K562 (cell line): ENCODE measurements at regions not wholly inside any gene's neighbourhood (a gene's known extent, or its start where the extent isn't known, plus 50 kb on each side); places are given as distances from the start of the nearest gene placed in this dataset.

Source experiments
- ATAC-seq: fragments of 200-7000 bp; cut with Tn5 transposase; 3 replicates; pipeline ENCODE4 v1.9.1; 2020; ENCODE audit warnings: moderate library complexity
- BruUV-seq: library from RNA; stranded (reverse); fragments of 400-500 nt; replicated peaks from 2 replicates; lab custom pipeline; 2021; lab: Mats Ljungman, UMichigan
- CTCF ChIA-PET: fragments of 300-600 bp; formaldehyde crosslinking; extraction: SDS; loops from one replicate; lab custom pipeline; 2021; ENCODE audit warnings: low intra/inter-chr PET ratio; lab: Yijun Ruan, JAX
- POLR2A ChIA-PET: fragments of 300-600, 350-650 bp; sonication (Branson Sonifier 250); formaldehyde crosslinking; extraction: SDS; loops from one replicate; lab custom pipeline; 2021; ENCODE audit warnings: antibody characterized with exemption, inconsistent platforms; lab: Yijun Ruan, JAX
- DNase-seq, 4 experiments: peaks; one replicate each; pipeline versions ENCODE4 v3.0.0 to v3.0.0-alpha.2; 2011 to 2018; ENCODE audit warnings: low spot score in 3 of 4, mixed read lengths in 3 of 4; ENCODE audit errors: extremely low read depth in 1 of 4
- FAIRE-seq: peaks from 2 replicates; lab custom pipeline; 2011; peaks lifted over from hg19 to GRCh38; lab: Jason Lieb, UNC
- H2AFZ ChIP-seq: 2 replicates; pipeline ENCODE4 v1.6.0; 2011; ENCODE audit warnings: low read depth, low read length, control low read depth, inconsistent platforms
- H3K27ac ChIP-seq: fragments of 200-600 bp; 3 replicates; pipeline ENCODE4 v1.8.0; 2011; ENCODE audit warnings: low read depth, mild to moderate bottlenecking, control low read depth, inconsistent platforms, low read length, moderate library complexity, mixed read lengths; ENCODE audit errors: extremely low read depth
- H3K27me3 ChIP-seq, 2 experiments: fragments of 300-600 bp in 1 of 2; 2 replicates in 1 of 2; 3 replicates in 1 of 2; pipeline versions ENCODE4 v1.6.0 to v1.8.0; 2011; ENCODE audit warnings: inconsistent platforms in 2 of 2, low read length in 2 of 2, mild to moderate bottlenecking in 1 of 2, mixed read lengths in 1 of 2, moderate library complexity in 1 of 2; ENCODE audit not compliant: control insufficient read depth in 2 of 2, insufficient read depth in 2 of 2
- H3K36me3 ChIP-seq: fragments of 300-600 bp; 3 replicates; pipeline ENCODE4 v1.8.0; 2011; ENCODE audit warnings: mild to moderate bottlenecking, low read length, inconsistent platforms; ENCODE audit not compliant: control insufficient read depth, insufficient read depth
- H3K4me1 ChIP-seq, 2 experiments: fragments of 200-600 bp in 1 of 2; replicated peaks in 1 of 2; 2 replicates in 1 of 2; 3 replicates in 1 of 2; pipeline versions ENCODE4 v1.5.1 to v1.8.0; 2011; ENCODE audit warnings: inconsistent platforms in 2 of 2, low read length in 2 of 2, mild to moderate bottlenecking in 1 of 2, mixed read lengths in 1 of 2, moderate library complexity in 1 of 2; ENCODE audit not compliant: control insufficient read depth in 2 of 2, insufficient read depth in 2 of 2
- H3K4me2 ChIP-seq: 2 replicates; pipeline ENCODE4 v1.6.1; 2011; ENCODE audit warnings: low read length, control low read depth, inconsistent platforms, mixed read lengths; ENCODE audit not compliant: insufficient read depth
- H3K4me3 ChIP-seq: fragments of 200-600 bp; sonication (generic), shearing (Covaris generic); 2 replicates; pipeline ENCODE4 v1.5.1; 2016; ENCODE audit warnings: control low read depth, inconsistent platforms
- H3K79me2 ChIP-seq: fragments of 200-600 bp; 3 replicates; pipeline ENCODE4 v1.8.0; 2011; ENCODE audit warnings: low read length, inconsistent platforms; ENCODE audit not compliant: control insufficient read depth, insufficient read depth
- H3K9ac ChIP-seq, 2 experiments: 2 replicates each; pipeline versions ENCODE4 v1.6.0 to v1.6.1; 2011; ENCODE audit warnings: low read depth in 2 of 2, low read length in 2 of 2, control low read depth in 1 of 2, inconsistent platforms in 1 of 2, mild to moderate bottlenecking in 1 of 2, mixed read lengths in 1 of 2; ENCODE audit not compliant: insufficient read depth in 1 of 2
- H3K9me1 ChIP-seq: one replicate; pipeline ENCODE4 v1.6.0; 2011; ENCODE audit warnings: inconsistent platforms, mild to moderate bottlenecking, low read length, moderate library complexity; ENCODE audit not compliant: control insufficient read depth, insufficient read depth
- H3K9me3 ChIP-seq: replicated peaks from 2 replicates; pipeline ENCODE4 v1.5.1; 2011; ENCODE audit warnings: low read depth, low read length, inconsistent platforms; ENCODE audit not compliant: control insufficient read depth, insufficient read depth
- H4K20me1 ChIP-seq: replicated peaks from 2 replicates; pipeline ENCODE4 v1.6.1; 2011; ENCODE audit warnings: low read length, inconsistent platforms, mixed read lengths; ENCODE audit not compliant: control insufficient read depth, insufficient read depth
- GTF2A2 ChIP-seq: IDR thresholded peaks from 2 replicates; pipeline ENCODE4 v1.6.1; 2016; ENCODE audit warnings: mild to moderate bottlenecking, missing genetic modification characterization, missing compliant biosample characterization
- POLR2AphosphoS5 ChIP-seq: IDR thresholded peaks from 2 replicates; pipeline ENCODE4 v1.6.1; 2011; ENCODE audit warnings: mild to moderate bottlenecking, low read depth, low read length, moderate library complexity; ENCODE audit not compliant: control insufficient read depth, insufficient read depth
- SIN3A ChIP-seq, 2 experiments: fragments of 150-350 bp in 1 of 2; IDR thresholded peaks; 2 replicates each; pipeline ENCODE4 v1.6.1; 2011 to 2016; ENCODE audit warnings: borderline replicate concordance in 2 of 2, low read depth in 2 of 2, low read length in 2 of 2, mild to moderate bottlenecking in 2 of 2, moderate library complexity in 2 of 2; ENCODE audit not compliant: control insufficient read depth in 1 of 2
- WGBS: fragments of 100-300 bp; shearing (Covaris generic); methylation state at CpG from one replicate; pipeline ENCODE4 v1.1.6; 2016; ENCODE audit warnings: low coverage, mixed read lengths; ENCODE audit not compliant: insufficient coverage; ENCODE audit errors: missing lambda C conversion rate; 5-methylcytosine and 5-hydroxymethylcytosine counted together
- in situ Hi-C: fragments of 300-500 bp; cut with MboI; formaldehyde crosslinking; loops from 4 replicates; pipeline ENCODE4 v1.15.0; 2018; ENCODE audit warnings: inconsistent platforms, mixed read lengths
- intact Hi-C: fragments of 100-400 bp; cut with micrococcal nuclease; formaldehyde crosslinking; loops from 2 replicates; pipeline ENCODE4 v1.14.2; 2022

- H3K27me3 ChIP-seq: no peaks in the 10 kb centered on the region
- no peak overlapping the region; the same call in 1 of the 2 replicates for H3K4me2 ChIP-seq
- H3K79me2 ChIP-seq: peaks cover 100% of the 10 kb centered on the region
- intact Hi-C loops: no loop called here
- H3K9me3 ChIP-seq: no peaks in the 10 kb centered on the region; the same call in 1 of the 2 replicates
- H3K36me3 ChIP-seq: peaks cover 99% of the 10 kb centered on the region
- no TSS peak for BruUV-seq
- TF ChIP-seq SIN3A (IDR thresholded peaks at IDR 0.05; ENCODE audit: borderline replicate concordance in 2 of 2, control insufficient read depth in 1 of 2, low read depth in 2 of 2, low read length in 2 of 2): peak in 1 of 2 experiments; percentile 23; a peak in 1 of 4 replicates
- no peak for TF ChIP-seq GTF2A2 (tag)
- peak; percentile 41 for TF ChIP-seq POLR2AphosphoS5
- TF ChIP-seq, all 486 proteins: peak for 2
- Histone ChIP-seq H3K9ac (peak overlapping the region in 1 of 2 experiments; percentile 20; a peak in 1 of 4 replicates), H3K27ac (peak overlapping the region; percentile 41; the same call in 2 of the 3 replicates), H3K4me3 (no peak overlapping the region), H2AFZ (no peak overlapping the region), H3K4me1 (peaks cover 6 to 11% of the 10 kb centered on the region in 2 experiments; a peak in 4 of 5 replicates), H3K9me1 (peaks cover 3% of the 10 kb centered on the region), H4K20me1 (peaks cover 32% of the 10 kb centered on the region)
- ChIA-PET CTCF (no interaction called here), POLR2A (no interaction called here)
- ATAC-seq (no peak), DNase-seq (no peak), FAIRE-seq (no peak)
- in situ Hi-C loops: no loop called here
- 67% methylated on average over 10 of the region's 14 CpGs for WGBS
These were observed 736.1 kb downstream of the GALR1 start for GRCh38 chr18:77985526-77986281.
